ENCODE measurements at regions not wholly inside any gene's neighbourhood (a gene's known extent, or its start where the extent isn't known, plus 50 kb on each side); places are given as distances from the start of the nearest gene placed in this dataset.

- Histone ChIP-seq H3K4me1 (no peaks in the 10 kb centered on the region), H3K36me3 (ENCODE audit: low read depth, missing control alignments) (no peaks in the 10 kb centered on the region), H3K27me3 (no peaks in the 10 kb centered on the region), H3K9me3 (no peaks in the 10 kb centered on the region), H3K4me3 (no peak overlapping the region), H3K27ac (no peak overlapping the region)
- TF ChIP-seq CTCF (IDR thresholded peaks at IDR 0.05) = no peak
- TF ChIP-seq POLR2A (IDR thresholded peaks at IDR 0.05) = no peak
- intact Hi-C loops (cut with DNase I; ENCODE audit: low total_unique reads) = no loop called here
- DNase-seq = no peak
- 90 to 92% methylated on average over 9 of the region's 9 CpGs for WGBS, 2 donors
Observed at GRCh38 chr3:72222410-72222809, 437.5 kb upstream of the PROK2 start.

- no peaks in the 10 kb centered on the region for H3K36me3 ChIP-seq (ENCODE audit: low read depth, missing control alignments)
- intact Hi-C loops (cut with DNase I; ENCODE audit: low total_unique reads) = no loop called here
Observed at GRCh38 chr3:72220946-72221345, 436.0 kb upstream of the PROK2 start.

GRCh38 chr3:72219752-72220151 is 434.8 kb upstream of the PROK2 start:
- 93 to 95% methylated on average over 3 of the region's 3 CpGs for WGBS, 2 donors
- DNase-seq = no peak
- no peak overlapping the region for H3K27ac ChIP-seq
- no peaks in the 10 kb centered on the region for H3K9me3 ChIP-seq
- H3K4me1 ChIP-seq = peaks cover 2% of the 10 kb centered on the region
- no peaks in the 10 kb centered on the region for H3K36me3 ChIP-seq (ENCODE audit: low read depth, missing control alignments)
- H3K4me3 ChIP-seq = no peak overlapping the region
- no peak for TF ChIP-seq CTCF (IDR thresholded peaks at IDR 0.05)
- no peak for TF ChIP-seq POLR2A (IDR thresholded peaks at IDR 0.05)
- H3K27me3 ChIP-seq = no peaks in the 10 kb centered on the region
- intact Hi-C loops (cut with DNase I; ENCODE audit: low total_unique reads) = no loop called here

More at GRCh38 chr3:72220946-72221345, 436.0 kb upstream of the PROK2 start:
- TF ChIP-seq POLR2A (IDR thresholded peaks at IDR 0.05) (no peak), CTCF (IDR thresholded peaks at IDR 0.05) (no peak)
- 62 to 75% methylated on average over 6 of the region's 6 CpGs for WGBS, 2 donors
- H3K4me3 ChIP-seq = no peak overlapping the region
- no peaks in the 10 kb centered on the region for H3K4me1 ChIP-seq
- H3K27ac ChIP-seq = no peak overlapping the region
- H3K27me3 ChIP-seq = no peaks in the 10 kb centered on the region
- no peaks in the 10 kb centered on the region for H3K9me3 ChIP-seq
- DNase-seq = no peak

- Histone ChIP-seq H3K9me3 (no peaks in the 10 kb centered on the region), H3K36me3 (ENCODE audit: low read depth, missing control alignments) (no peaks in the 10 kb centered on the region), H3K27me3 (no peaks in the 10 kb centered on the region), H3K27ac (no peak overlapping the region), H3K4me1 (peaks cover 8% of the 10 kb centered on the region), H3K4me3 (no peak overlapping the region)
- DNase-seq = no peak
- TF ChIP-seq CTCF (IDR thresholded peaks at IDR 0.05) (no peak), POLR2A (IDR thresholded peaks at IDR 0.05) (no peak)
- intact Hi-C loops (cut with DNase I; ENCODE audit: low total_unique reads) = no loop called here
- WGBS, 2 donors = 75 to 79% methylated on average over 7 of the region's 7 CpGs
Observed at GRCh38 chr3:72217570-72217969, 432.6 kb upstream of the PROK2 start.

DNA sequence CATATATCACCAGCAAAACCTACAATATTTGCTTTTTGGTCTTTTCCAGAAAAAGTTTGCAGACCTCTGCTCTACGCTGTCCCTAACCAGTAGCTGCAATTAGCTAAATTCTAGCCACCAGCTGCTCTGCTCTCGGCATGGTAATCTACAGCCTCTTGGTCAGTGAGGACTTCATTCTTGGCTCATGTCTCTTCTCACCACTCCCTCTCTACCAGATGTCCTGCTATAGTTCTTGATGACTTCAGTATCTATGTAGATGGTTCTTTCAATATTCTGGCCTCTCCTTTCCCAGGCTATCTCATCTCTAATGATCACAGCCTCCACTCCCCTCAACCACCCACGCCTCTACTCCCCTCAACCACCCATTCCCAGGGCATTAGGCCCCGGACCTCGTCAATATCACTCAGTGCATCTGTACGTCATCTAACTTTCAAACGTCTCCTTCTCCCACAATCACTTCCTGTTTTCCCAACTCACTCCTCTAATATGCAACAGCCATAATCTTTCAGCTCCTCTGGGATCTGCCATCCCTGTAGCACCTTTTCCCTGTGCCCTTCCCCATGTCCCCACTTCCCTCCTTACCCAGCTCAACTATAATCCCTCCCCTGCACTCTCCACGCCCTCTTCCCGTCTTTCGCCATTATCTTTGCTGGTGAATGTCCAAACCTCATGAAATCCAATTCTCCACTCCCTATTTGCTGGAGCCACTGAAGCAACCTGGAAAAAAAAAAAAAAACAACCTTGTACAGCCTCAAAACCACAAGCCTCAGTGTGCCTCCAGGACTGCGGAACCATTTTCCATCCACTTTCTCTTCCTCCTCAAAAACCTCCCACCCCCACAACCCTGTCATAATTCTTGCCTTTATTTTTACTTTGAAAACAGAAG is 429.4 kb upstream of the PROK2 start:
- no peak overlapping the region for H3K4me3 ChIP-seq
- H3K36me3 ChIP-seq (ENCODE audit: low read depth, missing control alignments) = no peaks in the 10 kb centered on the region
- no peaks in the 10 kb centered on the region for H3K27me3 ChIP-seq
- intact Hi-C loops (cut with DNase I; ENCODE audit: low total_unique reads) = no loop called here
- no peak for TF ChIP-seq POLR2A (IDR thresholded peaks at IDR 0.05)
- no peak for TF ChIP-seq CTCF (IDR thresholded peaks at IDR 0.05)
- H3K4me1 ChIP-seq = peaks cover 16% of the 10 kb centered on the region
- 66 to 71% methylated on average over 11 of the region's 11 CpGs for WGBS, 2 donors
- DNase-seq = no peak
- H3K9me3 ChIP-seq = no peaks in the 10 kb centered on the region
- no peak overlapping the region for H3K27ac ChIP-seq

Measured in testis (tissue), 2 donors.